Ascending aorta (tissue), 2 donors: ENCODE measurements at regions not wholly inside any gene's neighbourhood (a gene's known extent, or its start where the extent isn't known, plus 50 kb on each side); places are given as distances from the start of the nearest gene placed in this dataset.
"Not testable (repeated sequence)": the region's sequence is repeated elsewhere in the genome, so short reads cannot be mapped to it uniquely, and the experiment has no call there.

Experiments
- DNase-seq, 2 donors: peaks; one replicate each; pipeline ENCODE4 v3.0.0-alpha.2; 2019; ENCODE audit warnings: low spot score in 2 of 2
- H3K27ac ChIP-seq, 2 donors: fragments of 200-600 bp; sonication (generic); one replicate each; pipeline ENCODE4 v1.5.1; 2016 to 2017; ENCODE audit warnings: mild to moderate bottlenecking in 1 of 2
- H3K27me3 ChIP-seq: fragments of 200-600 bp; sonication (generic); one replicate; pipeline ENCODE4 v1.5.1; 2017
- H3K36me3 ChIP-seq, 2 donors: fragments of 200-600 bp; sonication (generic); one replicate each; pipeline ENCODE4 v1.5.1; 2016
- H3K4me1 ChIP-seq, 2 donors: fragments of 200-600 bp; sonication (generic); one replicate each; pipeline ENCODE4 v1.5.1; 2016 to 2017; ENCODE audit warnings: mild to moderate bottlenecking in 1 of 2
- H3K4me3 ChIP-seq, 2 donors: fragments of 200-600 bp; sonication (generic); one replicate each; pipeline ENCODE4 v1.5.1; 2016 to 2017; ENCODE audit warnings: mild to moderate bottlenecking in 1 of 2
- H3K9me3 ChIP-seq, 2 donors: fragments of 200-600 bp; sonication (generic); one replicate each; pipeline ENCODE4 v1.5.1; 2016
- intact Hi-C: fragments of 100-400 bp; cut with DNase I; formaldehyde crosslinking; loops from one replicate; pipeline ENCODE4 v1.15.1; 2023
- TF ChIP-seq, protein P1 (sequence below), 3 experiments: fragments of 200-600 bp in 2 of 3; fragments of 450-650 bp in 1 of 3; sonication (generic) in 2 of 3; IDR thresholded peaks; one replicate each; pipeline ENCODE4 v1.5.1; 2016 to 2019; ENCODE audit warnings: antibody characterized with exemption in 3 of 3, mild to moderate bottlenecking in 1 of 3, moderate library complexity in 1 of 3

- Histone ChIP-seq H3K27ac (no peak overlapping the region), H3K9me3 (no peaks in the 10 kb centered on the region), H3K27me3 (no peaks in the 10 kb centered on the region), H3K4me1 (no peaks in the 10 kb centered on the region), H3K4me3 (no peak overlapping the region), H3K36me3 (no peaks in the 10 kb centered on the region)
- TF ChIP-seq, protein P1, sequence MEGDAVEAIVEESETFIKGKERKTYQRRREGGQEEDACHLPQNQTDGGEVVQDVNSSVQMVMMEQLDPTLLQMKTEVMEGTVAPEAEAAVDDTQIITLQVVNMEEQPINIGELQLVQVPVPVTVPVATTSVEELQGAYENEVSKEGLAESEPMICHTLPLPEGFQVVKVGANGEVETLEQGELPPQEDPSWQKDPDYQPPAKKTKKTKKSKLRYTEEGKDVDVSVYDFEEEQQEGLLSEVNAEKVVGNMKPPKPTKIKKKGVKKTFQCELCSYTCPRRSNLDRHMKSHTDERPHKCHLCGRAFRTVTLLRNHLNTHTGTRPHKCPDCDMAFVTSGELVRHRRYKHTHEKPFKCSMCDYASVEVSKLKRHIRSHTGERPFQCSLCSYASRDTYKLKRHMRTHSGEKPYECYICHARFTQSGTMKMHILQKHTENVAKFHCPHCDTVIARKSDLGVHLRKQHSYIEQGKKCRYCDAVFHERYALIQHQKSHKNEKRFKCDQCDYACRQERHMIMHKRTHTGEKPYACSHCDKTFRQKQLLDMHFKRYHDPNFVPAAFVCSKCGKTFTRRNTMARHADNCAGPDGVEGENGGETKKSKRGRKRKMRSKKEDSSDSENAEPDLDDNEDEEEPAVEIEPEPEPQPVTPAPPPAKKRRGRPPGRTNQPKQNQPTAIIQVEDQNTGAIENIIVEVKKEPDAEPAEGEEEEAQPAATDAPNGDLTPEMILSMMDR (IDR thresholded peaks at IDR 0.05) = no peak
- DNase-seq = no peak
- intact Hi-C loops = no loop called here
Measured at GRCh38 chr2:59830601-59831000, 722.9 kb downstream of the BCL11A start.

DNA sequence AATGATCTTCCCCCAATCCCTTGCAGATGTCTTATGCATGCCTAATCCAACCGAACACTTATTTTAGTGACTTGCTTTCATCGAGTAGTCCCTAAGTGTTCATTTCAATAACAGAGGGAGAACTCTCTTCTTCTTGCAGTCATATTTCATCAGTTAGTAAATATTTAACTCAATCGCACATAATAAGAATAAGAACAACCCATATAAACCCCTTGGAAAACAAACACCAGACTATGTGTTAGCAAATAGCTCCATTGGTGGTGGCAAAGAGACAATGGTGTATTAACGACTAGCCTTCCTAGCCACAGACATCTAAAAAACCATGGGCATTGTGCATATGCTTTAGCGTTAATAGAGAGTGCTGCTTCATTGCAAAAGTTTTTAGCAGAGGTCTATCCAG, 725.8 kb downstream of the BCL11A start:
- intact Hi-C loops = no loop called here
- TF ChIP-seq, protein P1 (IDR thresholded peaks at IDR 0.05) = no peak
- H3K36me3 ChIP-seq = no peaks in the 10 kb centered on the region
- DNase-seq = no peak
- no peaks in the 10 kb centered on the region for H3K27me3 ChIP-seq
- H3K27ac ChIP-seq = no peak overlapping the region
- H3K9me3 ChIP-seq = no peaks in the 10 kb centered on the region
- no peaks in the 10 kb centered on the region for H3K4me1 ChIP-seq
- H3K4me3 ChIP-seq = no peak overlapping the region

- Histone ChIP-seq H3K27me3 (no peaks in the 10 kb centered on the region), H3K36me3 (no peaks in the 10 kb centered on the region), H3K4me1 (no peaks in the 10 kb centered on the region), H3K4me3 (no peak overlapping the region), H3K27ac (no peak overlapping the region), H3K9me3 (no peaks in the 10 kb centered on the region)
- intact Hi-C loops = no loop called here
- DNase-seq = no peak
- TF ChIP-seq, protein P1 (IDR thresholded peaks at IDR 0.05) = no peak
Measured at GRCh38 chr2:59826177-59826576, 727.3 kb downstream of the BCL11A start.

DNA sequence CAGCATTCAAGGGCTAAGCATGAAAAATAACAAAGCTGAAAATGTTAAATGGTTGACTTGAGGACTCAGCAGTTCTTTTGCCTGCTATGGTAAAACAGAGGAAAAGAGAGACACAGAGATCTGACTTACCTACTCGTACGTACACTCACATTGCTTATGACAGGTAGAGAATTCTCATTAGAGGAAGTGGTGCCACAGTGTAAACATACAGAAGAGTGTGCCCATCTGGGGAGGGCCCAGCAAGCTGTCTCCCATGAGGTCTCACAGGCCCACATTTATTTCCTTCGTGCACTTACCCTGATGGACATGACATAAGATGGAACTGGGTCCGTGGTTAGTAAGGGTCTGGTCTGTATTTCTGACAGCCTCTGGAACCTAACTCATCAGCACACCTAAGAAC, 729.1 kb downstream of the BCL11A start:
- no peak for DNase-seq
- TF ChIP-seq, protein P1 (IDR thresholded peaks at IDR 0.05) = no peak

GRCh38 chr2:59816075-59816474, 737.4 kb downstream of the BCL11A start:
- no peak for DNase-seq
- no peak overlapping the region for H3K4me3 ChIP-seq
- no peaks in the 10 kb centered on the region for H3K9me3 ChIP-seq
- intact Hi-C loops = no loop called here
- TF ChIP-seq, protein P1 (IDR thresholded peaks at IDR 0.05) = no peak
- no peaks in the 10 kb centered on the region for H3K36me3 ChIP-seq
- no peaks in the 10 kb centered on the region for H3K27me3 ChIP-seq
- H3K27ac ChIP-seq = no peak overlapping the region
- H3K4me1 ChIP-seq = no peaks in the 10 kb centered on the region

More for the DNA sequence above, 729.1 kb downstream of the BCL11A start:
- Histone ChIP-seq H3K9me3 (no peaks in the 10 kb centered on the region), H3K27ac (no peak overlapping the region), H3K27me3 (no peaks in the 10 kb centered on the region), H3K4me3 (no peak overlapping the region), H3K36me3 (no peaks in the 10 kb centered on the region), H3K4me1 (no peaks in the 10 kb centered on the region)
- intact Hi-C loops = no loop called here

DNA sequence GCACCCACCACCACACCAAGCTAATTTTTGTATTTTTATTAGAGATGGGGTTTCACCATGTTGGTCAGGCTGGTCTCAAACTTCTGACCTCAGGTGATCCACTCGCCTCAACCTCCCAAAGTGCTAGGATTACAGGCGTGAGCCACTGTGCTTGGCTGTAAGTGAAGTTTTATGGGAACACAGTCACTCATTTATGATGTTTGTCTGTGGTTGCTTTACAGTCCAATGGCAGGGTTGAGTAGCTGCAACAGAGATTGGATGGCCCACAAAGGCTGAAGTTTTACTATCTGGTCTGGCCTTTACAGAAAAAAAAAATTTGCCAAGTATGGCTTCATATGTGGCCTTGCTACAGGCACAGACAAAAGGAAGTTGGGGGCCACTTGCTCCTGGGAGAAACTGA, 743.2 kb downstream of the BCL11A start:
- H3K4me1 ChIP-seq, H3K27me3 ChIP-seq, H3K9me3 ChIP-seq, DNase-seq, intact Hi-C loops, H3K36me3 ChIP-seq, H3K27ac ChIP-seq, H3K4me3 ChIP-seq: not testable (repeated sequence)
